PC-9 (cell line): ENCODE measurements at regions not wholly inside any gene's neighbourhood (a gene's known extent, or its start where the extent isn't known, plus 50 kb on each side); places are given as distances from the start of the nearest gene placed in this dataset.

Experiments used
- EZH2 ChIP-seq: fragments of 200-600 bp; sonication (generic); IDR thresholded peaks from 2 replicates; pipeline ENCODE4 v1.8.0; 2017; ENCODE audit warnings: antibody characterized with exemption, low read depth
- TF ChIP-seq, protein P1 (sequence below): fragments of 200-600 bp; sonication (generic); conservative IDR thresholded peaks from 2 replicates; pipeline ENCODE4 v1.6.1; 2017; ENCODE audit warnings: mixed run types, antibody characterized with exemption, mild to moderate bottlenecking, moderate library complexity

GRCh38 chr14:98786456-98786855, 485.5 kb downstream of the BCL11B start:
- TF ChIP-seq, protein P1, sequence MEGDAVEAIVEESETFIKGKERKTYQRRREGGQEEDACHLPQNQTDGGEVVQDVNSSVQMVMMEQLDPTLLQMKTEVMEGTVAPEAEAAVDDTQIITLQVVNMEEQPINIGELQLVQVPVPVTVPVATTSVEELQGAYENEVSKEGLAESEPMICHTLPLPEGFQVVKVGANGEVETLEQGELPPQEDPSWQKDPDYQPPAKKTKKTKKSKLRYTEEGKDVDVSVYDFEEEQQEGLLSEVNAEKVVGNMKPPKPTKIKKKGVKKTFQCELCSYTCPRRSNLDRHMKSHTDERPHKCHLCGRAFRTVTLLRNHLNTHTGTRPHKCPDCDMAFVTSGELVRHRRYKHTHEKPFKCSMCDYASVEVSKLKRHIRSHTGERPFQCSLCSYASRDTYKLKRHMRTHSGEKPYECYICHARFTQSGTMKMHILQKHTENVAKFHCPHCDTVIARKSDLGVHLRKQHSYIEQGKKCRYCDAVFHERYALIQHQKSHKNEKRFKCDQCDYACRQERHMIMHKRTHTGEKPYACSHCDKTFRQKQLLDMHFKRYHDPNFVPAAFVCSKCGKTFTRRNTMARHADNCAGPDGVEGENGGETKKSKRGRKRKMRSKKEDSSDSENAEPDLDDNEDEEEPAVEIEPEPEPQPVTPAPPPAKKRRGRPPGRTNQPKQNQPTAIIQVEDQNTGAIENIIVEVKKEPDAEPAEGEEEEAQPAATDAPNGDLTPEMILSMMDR: no peak
- no peak for TF ChIP-seq EZH2
